Hypothalamus (tissue), 51 donors: ENCODE measurements at regions not wholly inside any gene's neighbourhood (a gene's known extent, or its start where the extent isn't known, plus 50 kb on each side); places are given as distances from the start of the nearest gene placed in this dataset.
"Not testable (repeated sequence)": the region's sequence is repeated elsewhere in the genome, so short reads cannot be mapped to it uniquely, and the experiment has no call there.

Source experiments
- DNase-seq, 51 donors: peaks; one replicate each; lab custom pipeline; 2025; lab: John Stamatoyannopoulos, UW

DNA sequence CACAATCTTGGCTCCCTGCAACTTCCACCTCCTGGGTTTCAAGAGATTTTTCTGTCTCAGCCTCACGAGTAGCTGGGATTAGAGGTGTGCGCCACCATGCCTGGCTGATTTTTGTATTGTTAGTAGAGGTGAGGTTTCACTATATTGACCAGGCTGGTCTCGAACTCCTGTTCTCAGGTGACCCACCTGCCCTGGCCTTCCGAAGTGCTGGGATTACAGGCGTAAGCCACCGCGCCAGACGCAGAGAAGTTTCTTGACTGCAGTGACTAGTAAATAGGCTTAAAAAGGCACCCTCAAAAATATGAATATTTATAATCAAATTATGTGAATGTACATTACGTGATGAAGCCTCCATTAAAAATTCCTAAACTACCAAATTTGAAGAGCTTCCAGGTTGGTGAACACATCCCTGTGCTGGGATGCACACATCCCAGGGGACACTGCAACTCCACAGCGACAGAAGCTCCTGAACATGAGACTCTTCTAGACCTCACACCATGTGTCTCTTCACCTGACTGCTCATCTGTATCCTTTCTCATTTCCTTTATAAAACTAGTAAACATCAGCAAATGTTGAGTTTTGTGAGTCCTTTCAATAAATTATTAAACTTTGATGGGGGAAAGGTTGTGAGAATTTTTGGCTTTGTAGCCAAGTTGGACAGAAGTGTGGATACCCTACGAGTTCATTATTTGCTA, 203.3 kb upstream of the SPOPL start:
- DNase-seq, result no peak

DNA sequence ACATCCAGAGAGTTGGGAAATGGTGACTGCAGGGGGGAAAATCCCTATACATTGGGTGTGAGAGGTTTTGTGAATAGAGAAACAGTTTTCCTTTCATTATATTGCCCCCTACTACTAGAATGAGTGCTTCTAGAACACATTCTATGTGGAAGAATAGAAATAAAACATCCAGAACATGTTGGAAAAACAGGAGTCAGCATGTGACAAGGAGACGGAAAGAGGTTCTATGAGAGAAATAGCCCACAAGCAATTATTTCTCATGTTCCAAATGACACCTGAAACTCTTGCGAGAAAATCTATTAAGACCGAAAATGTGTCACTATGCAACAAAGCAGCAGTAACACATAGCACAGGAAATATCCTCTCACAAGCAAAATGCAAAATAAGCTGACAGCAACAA, 202.7 kb upstream of the SPOPL start:
- no peak for DNase-seq

DNA sequence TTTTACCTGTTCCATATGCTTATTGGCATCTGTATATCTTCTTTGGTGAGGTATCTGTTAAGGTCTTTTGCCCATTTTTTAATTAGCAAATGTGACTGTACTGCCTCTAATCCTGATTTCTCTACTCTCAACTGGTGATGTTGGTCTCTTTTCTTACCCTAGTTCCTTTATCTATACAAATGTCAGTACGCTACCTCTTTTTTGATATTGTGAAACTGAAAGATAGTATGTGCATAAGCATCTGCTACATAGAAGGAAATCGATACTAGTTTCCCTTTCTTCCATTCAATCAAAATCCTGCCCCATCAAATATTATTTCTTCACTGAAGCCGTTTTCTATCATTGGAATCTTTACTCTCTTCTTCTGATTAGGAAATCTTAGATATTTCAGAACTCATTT, 194.9 kb upstream of the SPOPL start:
- no peak for DNase-seq

DNA sequence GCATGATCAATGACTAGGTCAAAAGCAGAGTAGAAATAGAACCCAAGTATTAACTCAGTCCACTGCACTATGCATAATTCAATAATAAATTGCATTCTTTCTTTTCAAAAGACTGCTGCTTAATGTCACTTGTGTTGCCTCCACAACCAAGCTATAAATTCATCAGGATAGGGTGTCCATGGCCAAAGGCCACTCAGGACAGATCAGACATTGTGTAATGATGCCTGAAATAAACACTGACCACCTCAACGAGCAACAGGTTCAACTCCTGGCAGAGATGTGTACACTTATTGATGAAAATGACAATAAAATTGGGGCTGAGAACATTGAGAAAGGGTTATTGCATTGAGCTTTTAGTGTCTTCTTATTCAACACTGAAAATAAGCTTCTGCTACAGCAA, 194.5 kb upstream of the SPOPL start:
- no peak for DNase-seq

DNA sequence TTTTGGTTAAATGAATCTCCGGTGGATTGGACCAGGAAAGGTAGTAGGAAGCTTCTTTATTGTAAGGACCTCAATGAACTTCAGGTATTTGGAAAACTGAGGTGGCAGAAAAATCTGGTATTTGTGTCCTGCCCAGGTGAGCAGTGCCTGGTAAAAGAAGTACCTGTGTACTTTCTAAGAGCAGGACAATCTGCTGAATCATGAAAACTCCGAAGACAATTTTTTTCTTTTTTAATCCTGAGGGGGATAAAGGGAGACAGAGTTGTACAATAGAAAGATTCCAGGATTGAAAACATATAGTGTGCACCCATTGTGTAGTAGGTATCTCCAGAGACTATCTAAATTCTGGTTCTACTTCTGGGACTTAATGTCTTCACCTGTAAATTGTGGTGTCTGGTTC, 191.8 kb upstream of the SPOPL start:
- no peak for DNase-seq

DNA sequence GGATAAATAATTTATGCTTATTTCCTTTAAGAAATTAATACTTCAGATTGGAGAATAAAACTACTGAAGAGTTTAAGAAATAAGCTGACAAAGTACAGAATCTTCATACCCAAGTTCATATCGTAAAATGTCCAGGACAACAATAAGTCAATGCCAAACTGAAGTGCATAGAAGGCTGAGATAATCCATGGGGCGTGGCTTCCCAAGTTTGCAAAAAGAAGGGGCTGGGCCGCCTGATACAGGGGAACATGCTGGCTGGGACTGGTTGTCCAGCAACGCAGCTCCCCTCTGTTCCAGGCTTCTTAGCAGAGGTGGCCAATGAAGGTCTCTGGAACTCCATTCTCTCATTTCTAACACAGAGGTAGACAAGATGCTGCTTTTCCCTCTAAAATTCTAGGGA, 189.5 kb upstream of the SPOPL start:
- DNase-seq, result no peak

DNA sequence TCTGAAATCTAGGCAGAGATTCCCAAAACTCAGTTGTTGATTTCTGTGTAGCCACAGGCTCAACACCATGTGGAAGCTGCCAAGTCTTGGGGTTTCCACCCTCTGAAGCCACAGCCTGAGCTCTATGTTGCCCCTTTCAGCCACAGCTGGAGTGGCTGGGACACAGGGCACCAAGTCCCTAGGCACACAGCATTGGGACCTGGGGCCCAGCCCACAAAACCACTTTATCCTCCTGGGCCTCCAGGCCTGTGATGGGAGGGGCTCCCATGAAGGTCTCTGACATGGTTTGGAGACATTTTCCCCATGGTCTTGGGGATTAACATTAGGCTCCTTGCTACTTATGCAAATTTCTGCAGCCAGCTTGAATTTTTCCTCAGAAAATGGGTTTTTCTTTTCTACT, 186.0 kb upstream of the SPOPL start:
- not testable (repeated sequence) for DNase-seq

DNA sequence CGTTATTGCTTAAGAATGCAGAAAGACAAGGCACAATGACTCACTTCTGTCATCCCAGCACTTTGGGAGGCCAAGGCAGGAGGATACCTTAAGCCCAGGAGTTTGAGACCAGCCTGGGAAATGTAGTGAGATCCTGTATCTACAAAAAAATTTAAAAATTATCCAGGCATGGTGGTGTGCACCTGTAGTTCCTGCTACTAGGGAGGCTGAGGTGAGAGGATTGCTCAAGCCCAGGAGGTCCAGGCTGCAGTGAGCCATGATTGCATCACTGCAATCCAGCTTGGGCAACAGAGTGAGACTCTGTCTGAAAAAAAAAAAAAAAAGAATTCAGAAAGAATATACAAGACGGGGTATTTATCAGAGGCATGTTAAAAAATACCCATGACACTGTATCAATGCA, 182.0 kb upstream of the SPOPL start:
- DNase-seq, result no peak

DNA sequence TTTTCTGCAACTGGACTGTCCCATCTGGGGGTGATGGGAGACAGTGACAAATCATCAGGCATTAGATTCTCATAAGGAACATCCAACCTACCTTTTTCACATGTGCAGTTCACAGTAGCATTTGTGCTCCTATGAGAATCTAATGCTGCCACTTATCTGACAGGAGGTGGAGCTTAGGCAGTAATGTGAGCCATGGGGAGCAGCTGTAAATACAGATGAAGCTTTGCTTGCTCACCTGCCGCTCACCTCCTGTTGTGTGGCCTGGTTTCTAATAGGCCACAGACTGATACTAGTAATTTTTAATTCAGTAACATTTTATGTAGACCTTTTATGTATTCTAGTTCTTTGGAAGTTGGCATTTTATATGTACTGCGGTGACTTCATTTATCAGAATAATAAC, 180.1 kb upstream of the SPOPL start:
- DNase-seq, result no peak

DNA sequence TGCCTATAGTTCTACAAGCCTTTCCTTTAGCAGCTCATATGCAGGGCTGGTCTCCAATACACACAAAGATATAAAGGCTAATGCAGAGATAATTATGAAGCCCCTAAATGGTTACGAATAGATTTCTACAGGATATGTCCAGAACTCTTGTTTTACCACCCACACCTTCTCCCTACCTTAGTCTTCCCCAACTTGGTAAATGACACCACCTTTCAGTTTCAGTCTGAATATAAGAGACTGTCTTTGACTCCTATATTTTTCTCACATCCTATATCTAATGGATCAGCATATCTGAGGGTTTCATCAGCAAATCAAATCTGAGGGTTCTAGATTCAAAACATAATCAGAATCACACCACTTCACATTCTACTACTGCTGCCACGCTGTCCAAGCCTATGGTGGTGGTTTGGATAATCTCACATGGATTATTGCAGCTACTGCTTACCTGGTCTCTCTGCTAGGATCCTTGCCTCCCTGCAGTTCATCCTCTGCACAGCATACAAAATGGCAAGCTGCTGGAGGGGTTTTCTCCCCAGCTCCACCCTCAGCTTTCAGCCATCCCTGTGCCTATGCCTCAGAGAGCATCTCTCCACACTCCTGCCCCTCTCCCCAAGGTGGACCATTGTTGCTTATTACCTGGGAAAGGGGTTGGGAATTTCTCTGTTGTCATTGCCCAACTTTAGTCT, 178.0 kb upstream of the SPOPL start:
- DNase-seq, result no peak

DNA sequence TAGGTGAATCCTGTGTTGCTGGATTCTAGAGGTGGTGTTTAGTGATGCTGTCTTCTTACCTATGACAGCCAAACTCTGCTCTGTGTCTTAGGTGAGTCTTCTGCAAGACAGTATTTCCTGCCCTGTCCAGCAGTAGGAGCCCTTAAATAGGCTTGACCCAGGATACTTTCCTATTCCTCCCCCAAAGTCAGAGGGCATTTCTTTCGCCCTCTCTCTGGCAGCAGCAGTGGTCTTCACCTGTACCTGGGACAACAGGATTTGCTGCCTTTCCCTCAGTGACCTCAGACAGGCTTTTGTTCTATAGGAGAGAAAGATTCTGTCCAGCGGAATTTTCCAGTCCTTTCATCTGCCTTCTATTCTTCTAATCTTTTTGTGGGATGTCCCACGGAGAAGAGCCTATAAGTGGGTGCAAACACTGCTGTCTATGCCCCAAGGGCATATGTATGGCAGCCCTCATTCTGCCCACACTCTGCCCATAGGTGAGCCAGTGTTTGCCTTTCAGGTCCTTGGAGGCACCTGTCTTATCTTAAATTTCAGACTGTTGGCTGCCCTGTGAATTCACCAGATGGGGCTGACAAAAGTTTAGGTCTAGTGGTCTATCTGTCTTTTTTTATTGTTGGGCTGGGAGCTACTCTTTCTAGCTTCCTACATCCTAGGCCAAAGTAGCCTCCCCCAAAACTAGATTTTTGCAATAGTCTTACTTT, 177.3 kb upstream of the SPOPL start:
- no peak for DNase-seq

DNA sequence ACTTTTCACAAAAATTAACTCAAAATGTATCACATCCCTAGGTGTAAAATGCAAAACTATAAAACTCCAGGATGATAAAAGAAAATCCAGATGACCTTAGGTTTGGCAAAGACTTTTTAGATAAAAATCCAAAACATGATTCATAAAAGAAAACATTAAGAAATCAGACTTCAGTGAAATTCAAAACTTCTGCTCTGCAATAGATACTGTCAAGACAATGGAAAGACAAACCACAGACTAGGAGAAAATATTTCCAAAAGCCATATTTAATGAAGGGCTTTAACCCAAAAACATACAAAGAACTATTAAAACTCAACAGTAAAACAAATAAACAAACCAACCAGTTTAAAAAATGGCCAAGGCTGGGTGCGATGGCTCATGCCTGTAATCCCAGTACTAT, 173.6 kb upstream of the SPOPL start:
- DNase-seq, result no peak

DNA sequence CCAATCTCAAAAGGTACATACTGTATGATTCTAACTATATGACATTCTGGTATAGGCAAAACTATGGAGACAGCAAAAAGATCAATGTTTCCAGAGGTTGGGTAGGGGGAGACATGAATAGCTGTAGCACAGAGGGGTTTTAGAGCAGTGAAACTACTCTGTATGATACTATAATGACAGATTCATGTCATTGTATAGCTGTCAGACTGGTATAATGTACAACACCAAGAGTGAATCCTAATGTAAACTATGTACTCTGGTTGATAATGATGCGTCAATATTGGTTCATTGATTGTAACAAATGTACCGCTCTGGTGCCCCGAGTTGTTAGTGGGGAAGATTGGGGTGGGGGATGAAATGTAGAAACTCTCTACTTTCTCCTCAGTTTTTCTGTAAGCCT, 172.4 kb upstream of the SPOPL start:
- no peak for DNase-seq

DNA sequence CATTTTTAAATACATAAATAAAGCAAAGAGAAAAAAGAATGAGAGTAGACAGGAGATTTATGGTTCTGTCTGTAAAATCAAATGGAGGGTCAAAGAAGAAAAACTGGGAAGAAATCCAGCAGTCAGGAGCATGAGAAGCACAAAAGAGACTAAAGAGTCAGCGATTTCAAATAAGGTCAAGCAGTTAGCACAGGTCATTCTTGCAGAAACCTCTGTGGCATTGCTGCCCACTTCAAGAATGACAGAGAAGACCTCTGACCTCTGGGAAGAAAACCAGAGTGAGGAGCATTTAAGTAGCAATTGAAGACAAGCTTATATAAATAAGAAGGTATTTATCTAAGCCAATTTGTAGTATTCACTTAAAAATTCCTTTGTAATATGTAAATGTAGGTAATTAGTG, 172.0 kb upstream of the SPOPL start:
- DNase-seq, result no peak

DNA sequence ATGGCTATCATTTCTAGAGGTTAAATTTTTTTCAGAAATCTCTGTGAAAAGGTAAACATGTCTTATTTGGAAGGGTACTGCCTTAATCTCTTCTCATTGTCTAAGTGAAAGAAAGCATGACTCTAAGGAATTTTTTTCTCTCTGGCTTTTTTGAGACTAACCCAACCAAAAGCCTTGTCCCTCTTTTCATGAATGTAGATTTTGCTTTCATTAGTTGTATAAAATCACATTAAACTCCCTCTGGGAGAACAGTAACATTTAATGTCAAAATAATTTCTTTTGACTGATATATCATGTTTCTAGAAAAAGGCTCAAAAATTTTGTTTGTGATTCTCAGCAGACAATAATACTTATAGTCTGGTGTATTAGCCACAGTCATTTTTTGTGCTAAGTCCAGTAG, 168.4 kb upstream of the SPOPL start:
- DNase-seq, result no peak

DNA sequence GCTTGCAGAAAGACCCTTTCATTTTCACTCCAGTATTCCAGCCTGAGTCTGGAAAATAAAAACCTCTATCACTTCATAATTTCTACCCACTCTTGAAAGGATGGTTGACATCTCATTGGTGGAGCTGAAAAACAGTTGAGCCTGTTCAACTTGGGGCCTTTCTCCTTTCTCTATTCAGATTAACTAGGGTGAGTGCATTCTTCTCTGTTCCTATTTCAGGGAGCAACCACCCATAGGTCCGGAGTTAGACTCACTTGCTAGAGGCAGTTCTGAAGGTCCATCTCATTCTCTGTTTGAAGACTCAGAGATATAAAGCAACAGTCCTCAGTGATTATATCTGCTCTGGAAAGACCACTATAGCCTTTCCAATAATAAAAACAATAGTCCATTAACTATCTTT, 167.9 kb upstream of the SPOPL start:
- no peak for DNase-seq

DNA sequence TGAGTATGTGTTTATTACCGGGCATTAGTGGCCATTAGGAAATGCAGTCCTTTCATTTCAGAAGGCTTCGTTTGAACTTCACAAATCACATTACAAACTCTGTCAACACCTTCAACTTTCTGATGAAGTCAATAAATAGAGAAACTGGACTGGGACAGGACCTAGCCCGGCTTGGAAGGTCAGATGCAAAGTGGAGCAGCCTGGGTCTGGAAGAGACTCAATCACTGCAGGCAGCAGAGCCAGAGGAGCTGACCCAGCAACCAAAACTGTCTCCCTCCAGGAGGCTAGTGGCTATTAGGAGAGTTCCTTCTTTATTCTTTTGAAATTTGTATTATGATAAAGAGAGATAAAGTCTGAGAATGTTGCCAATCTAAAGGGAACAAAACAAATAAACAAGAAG, 167.2 kb upstream of the SPOPL start:
- DNase-seq, result no peak

DNA sequence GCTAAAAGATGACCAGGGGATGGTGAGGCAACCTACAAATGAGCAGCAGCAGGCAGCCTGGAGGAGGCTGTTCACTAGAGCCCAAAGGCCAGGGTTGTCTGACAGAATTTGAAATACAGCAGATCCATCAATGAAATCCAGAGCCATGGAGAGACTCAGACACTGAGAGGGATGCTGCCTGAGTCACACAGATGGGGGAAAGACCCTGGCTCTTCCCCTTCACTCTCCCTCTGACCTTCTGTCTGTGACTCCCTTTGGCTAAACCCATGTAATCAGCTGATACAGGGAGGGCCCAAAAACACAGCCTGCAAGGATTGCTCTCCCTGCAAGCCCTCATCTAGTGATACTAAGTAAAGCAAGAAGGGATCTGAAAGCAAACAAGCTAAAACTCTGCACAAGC, 166.5 kb upstream of the SPOPL start:
- DNase-seq, result no peak

DNA sequence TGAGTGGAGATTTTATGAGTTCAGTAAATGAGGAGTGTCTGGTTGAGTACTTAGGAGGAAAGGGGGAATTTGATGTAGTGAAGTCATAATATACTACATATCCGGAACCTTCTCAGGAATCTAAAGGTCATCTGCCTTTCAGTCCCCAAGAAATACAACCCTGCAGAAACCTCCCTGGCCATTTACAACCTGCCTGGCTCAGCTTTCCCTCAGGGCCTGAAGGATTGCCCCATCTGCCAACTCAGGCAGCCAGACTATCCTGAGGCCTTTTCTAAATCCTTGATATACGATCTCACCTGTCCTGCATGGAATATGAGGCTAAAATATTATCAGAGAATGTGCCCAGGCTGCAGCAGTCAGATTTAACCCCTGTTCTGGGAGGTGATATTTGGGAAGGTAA, 165.4 kb upstream of the SPOPL start:
- DNase-seq, result no peak

DNA sequence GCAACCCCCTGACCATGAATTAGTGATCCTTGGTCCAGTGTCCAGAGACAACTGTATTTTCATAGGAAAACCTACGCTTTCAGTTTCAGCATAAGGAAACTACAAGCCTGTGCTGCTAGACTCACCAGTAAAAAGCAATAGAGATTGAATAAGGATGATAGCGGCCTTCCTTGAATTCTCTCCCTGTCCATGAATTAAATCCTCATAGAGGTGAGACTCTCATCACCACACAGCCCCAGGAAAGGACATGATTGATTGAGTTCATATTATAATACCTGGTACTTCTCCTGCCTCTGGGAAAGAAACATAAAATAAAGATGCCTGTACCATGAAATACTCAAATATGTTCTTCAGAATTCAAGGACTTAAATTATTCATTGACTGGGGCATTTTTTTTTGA, 146.3 kb upstream of the SPOPL start:
- DNase-seq, result no peak

DNA sequence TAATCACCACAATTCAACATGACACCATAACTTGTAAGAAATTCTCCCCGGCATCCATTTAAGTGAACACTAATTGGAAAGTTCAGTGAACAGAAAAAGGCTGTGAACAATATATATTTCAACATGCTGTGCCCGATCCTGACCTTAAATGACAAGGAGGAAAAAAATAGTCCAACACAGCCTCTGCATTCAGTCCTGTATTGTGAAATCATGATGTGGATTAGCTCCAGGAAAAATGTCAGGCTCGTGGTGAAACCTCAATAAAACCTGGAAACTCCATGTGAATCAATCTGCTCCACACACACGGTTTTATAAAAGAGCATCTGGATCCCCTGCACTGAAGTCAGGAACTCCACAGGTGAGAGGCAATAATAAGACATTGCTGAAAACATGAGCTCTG, 145.4 kb upstream of the SPOPL start:
- no peak for DNase-seq

DNA sequence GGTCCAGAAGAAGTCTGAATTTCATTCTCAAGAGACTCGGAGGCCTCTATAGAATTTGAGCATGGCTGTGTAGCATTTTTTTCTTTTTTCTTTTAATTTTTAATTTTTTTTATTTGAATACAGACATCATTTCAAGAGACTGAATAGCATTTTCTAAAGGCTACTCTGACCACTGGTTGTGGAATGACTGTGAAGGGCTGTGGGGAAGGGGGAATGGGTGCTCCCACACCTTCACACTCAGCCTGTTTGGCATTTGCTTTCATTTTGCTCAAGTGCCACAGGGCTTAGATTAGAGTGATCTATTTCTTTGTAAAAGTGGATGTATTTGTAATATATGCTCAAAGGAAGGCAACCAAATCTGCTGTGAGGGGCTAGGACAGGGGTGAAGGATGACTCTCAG, 142.0 kb upstream of the SPOPL start:
- DNase-seq, result no peak
